GM23338 (cell line): ENCODE measurements at regions not wholly inside any gene's neighbourhood (a gene's known extent, or its start where the extent isn't known, plus 50 kb on each side); places are given as distances from the start of the nearest gene placed in this dataset.

ENCODE experiments used
- ATAC-seq: fragments of 200-7000 bp; cut with Tn5 transposase; 3 replicates; pipeline ENCODE4 v1.9.1; 2020
- DNase-seq: peaks from one replicate; pipeline ENCODE4 v3.0.0-alpha.2; 2015; ENCODE audit warnings: low spot score
- H2AFZ ChIP-seq: fragments of 200-600 bp; sonication (generic); 2 replicates; pipeline ENCODE4 v1.8.0; 2016; ENCODE audit warnings: antibody characterized with exemption, mild to moderate bottlenecking, moderate library complexity
- H3F3A ChIP-seq: fragments of 200-600 bp; sonication (generic); replicated peaks from 2 replicates; pipeline ENCODE4 v1.8.0; 2017; ENCODE audit warnings: antibody characterized with exemption, mixed run types, low read depth
- H3K27ac ChIP-seq: fragments of 200-600 bp; sonication (generic); 2 replicates; pipeline ENCODE4 v1.6.1; 2016; ENCODE audit warnings: low read depth
- H3K27me3 ChIP-seq: fragments of 200-600 bp; sonication (generic); 2 replicates; pipeline ENCODE4 v1.8.0; 2016; ENCODE audit warnings: mild to moderate bottlenecking, mixed run types, moderate library complexity; ENCODE audit not compliant: insufficient read depth
- H3K36me3 ChIP-seq: fragments of 200-600 bp; sonication (generic); 2 replicates; pipeline ENCODE4 v1.8.0; 2016; ENCODE audit warnings: mild to moderate bottlenecking; ENCODE audit not compliant: insufficient read depth
- H3K4me1 ChIP-seq: fragments of 200-600 bp; sonication (generic); 2 replicates; pipeline ENCODE4 v1.8.0; 2016; ENCODE audit warnings: mild to moderate bottlenecking, moderate library complexity; ENCODE audit not compliant: insufficient read depth
- H3K4me2 ChIP-seq: fragments of 200-600 bp; sonication (generic); 2 replicates; pipeline ENCODE4 v1.7.1; 2017; ENCODE audit warnings: mixed run types
- H3K4me3 ChIP-seq: fragments of 200-600 bp; sonication (generic); 2 replicates; pipeline ENCODE4 v1.6.1; 2016; ENCODE audit warnings: mixed run types
- H3K79me2 ChIP-seq: fragments of 200-600 bp; sonication (generic); replicated peaks from 2 replicates; pipeline ENCODE4 v1.8.0; 2017; ENCODE audit warnings: mild to moderate bottlenecking; ENCODE audit not compliant: insufficient read depth
- H3K9me2 ChIP-seq: fragments of 200-600 bp; sonication (generic); 2 replicates; pipeline ENCODE4 v1.8.0; 2017; ENCODE audit not compliant: insufficient read depth
- H4K20me1 ChIP-seq: fragments of 200-600 bp; sonication (generic); replicated peaks from 2 replicates; pipeline ENCODE4 v1.8.0; 2017; ENCODE audit warnings: mild to moderate bottlenecking; ENCODE audit not compliant: insufficient read depth
- H3K27ac Mint-ChIP-seq: 2 replicates; pipeline ENCODE4 v1.8.0; 2020; ENCODE audit warnings: inconsistent platforms, mild to moderate bottlenecking, moderate library complexity, mixed read lengths
- H3K27me3 Mint-ChIP-seq: 3 replicates; pipeline ENCODE4 v1.8.0; 2022; ENCODE audit warnings: low read depth, mild to moderate bottlenecking, moderate library complexity, mixed read lengths, inconsistent platforms; ENCODE audit not compliant: insufficient read depth, poor library complexity
- H3K36me3 Mint-ChIP-seq: 3 replicates; pipeline ENCODE4 v1.8.0; 2021; ENCODE audit warnings: low read depth, mild to moderate bottlenecking, inconsistent platforms, moderate library complexity, mixed read lengths
- H3K4me1 Mint-ChIP-seq: 3 replicates; pipeline ENCODE4 v1.8.0; 2020; ENCODE audit warnings: mild to moderate bottlenecking, inconsistent platforms, mixed read lengths
- H3K4me3 Mint-ChIP-seq: 3 replicates; pipeline ENCODE4 v1.8.0; 2021; ENCODE audit warnings: moderate library complexity, mild to moderate bottlenecking, inconsistent platforms, mixed read lengths
- H3K9me3 Mint-ChIP-seq: 3 replicates; pipeline ENCODE4 v1.8.0; 2020; ENCODE audit warnings: moderate library complexity, mild to moderate bottlenecking, inconsistent platforms, mixed read lengths
- CREB1 ChIP-seq: fragments of 250-450 bp; sonication (Bioruptor Pico); IDR thresholded peaks from 2 replicates; pipeline ENCODE4 v1.5.0; 2020; ENCODE audit warnings: low read depth, mild to moderate bottlenecking, moderate library complexity
- EZH2 ChIP-seq: fragments of 200-600 bp; sonication (generic); IDR thresholded peaks from one replicate; pipeline ENCODE4 v1.8.0; 2017; ENCODE audit warnings: antibody characterized with exemption, mild to moderate bottlenecking, low read depth; ENCODE audit not compliant: unreplicated experiment
- EZH2phosphoT487 ChIP-seq: fragments of 200-600 bp; sonication (generic); IDR thresholded peaks from one replicate; pipeline ENCODE4 v1.8.1; 2018; ENCODE audit warnings: antibody characterized with exemption; ENCODE audit not compliant: unreplicated experiment
- JUNB ChIP-seq: IDR thresholded peaks from one replicate; pipeline ENCODE4 v1.6.1; 2016; ENCODE audit warnings: antibody characterized with exemption; ENCODE audit not compliant: unreplicated experiment
- NANOG ChIP-seq: IDR thresholded peaks from 2 replicates; pipeline ENCODE4 v1.6.1; 2016; ENCODE audit warnings: antibody characterized with exemption, borderline replicate concordance
- POLR2AphosphoS5 ChIP-seq: IDR thresholded peaks from 2 replicates; pipeline ENCODE4 v1.6.1; 2016; ENCODE audit warnings: antibody characterized with exemption, low read depth
- STAT1 ChIP-seq: IDR thresholded peaks from one replicate; pipeline ENCODE4 v1.6.1; 2016; ENCODE audit warnings: antibody characterized with exemption; ENCODE audit not compliant: unreplicated experiment
- ZNF114 ChIP-seq: fragments of 250-450 bp; sonication (Bioruptor Pico); IDR thresholded peaks from 2 replicates; pipeline ENCODE4 v1.5.0; 2020; ENCODE audit warnings: mild to moderate bottlenecking, moderate library complexity
- ZNF331 ChIP-seq: fragments of 250-450 bp; sonication (Bioruptor Pico); IDR thresholded peaks from 2 replicates; pipeline ENCODE4 v1.5.0; 2020; ENCODE audit warnings: low read depth, mild to moderate bottlenecking, moderate library complexity
- TF ChIP-seq, protein P1 (sequence below), 2 experiments: fragments of 200-600 bp in 1 of 2; sonication (generic) in 1 of 2; conservative IDR thresholded peaks; 2 replicates each; pipeline versions ENCODE4 v1.5.1 to v1.6.1; 2016 to 2017; ENCODE audit warnings: antibody characterized with exemption in 2 of 2, low read depth in 2 of 2, mild to moderate bottlenecking in 2 of 2, moderate library complexity in 1 of 2
- TF ChIP-seq, protein P2 (sequence below): fragments of 250-450 bp; sonication (Bioruptor Pico); IDR thresholded peaks from 2 replicates; pipeline ENCODE4 v1.5.0; 2020; ENCODE audit warnings: mild to moderate bottlenecking, moderate library complexity
- TF ChIP-seq, protein P3 (sequence below): IDR thresholded peaks from 2 replicates; pipeline ENCODE4 v1.6.1; 2016; ENCODE audit warnings: antibody characterized with exemption

DNA sequence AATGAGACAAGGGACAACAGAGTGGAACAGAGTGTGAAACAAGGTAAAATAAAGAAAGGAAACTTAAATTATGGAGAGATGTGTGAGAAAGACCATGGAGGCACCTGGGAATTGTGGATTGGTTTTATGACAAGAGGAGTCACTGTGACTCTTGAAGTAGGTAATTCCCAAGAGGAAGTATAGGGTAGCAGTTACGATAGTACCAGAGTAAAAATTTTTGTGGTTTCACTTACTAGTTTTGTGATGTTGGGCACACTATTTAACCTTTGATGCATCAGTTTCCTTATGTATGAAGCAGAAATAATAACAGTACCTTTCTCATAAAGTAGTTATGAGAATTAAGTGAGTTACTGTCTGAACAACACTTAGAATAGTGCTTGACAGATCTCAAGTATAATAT, 267.9 kb upstream of the DPYD start:
- TF ChIP-seq JUNB (no peak), POLR2AphosphoS5 (no peak), ZNF114 (CRISPR knock-in tag) (no peak), NANOG (no peak), EZH2 (no peak), CREB1 (no peak), ZNF331 (no peak), EZH2phosphoT487 (no peak), STAT1 (no peak)
- TF ChIP-seq, protein P1, sequence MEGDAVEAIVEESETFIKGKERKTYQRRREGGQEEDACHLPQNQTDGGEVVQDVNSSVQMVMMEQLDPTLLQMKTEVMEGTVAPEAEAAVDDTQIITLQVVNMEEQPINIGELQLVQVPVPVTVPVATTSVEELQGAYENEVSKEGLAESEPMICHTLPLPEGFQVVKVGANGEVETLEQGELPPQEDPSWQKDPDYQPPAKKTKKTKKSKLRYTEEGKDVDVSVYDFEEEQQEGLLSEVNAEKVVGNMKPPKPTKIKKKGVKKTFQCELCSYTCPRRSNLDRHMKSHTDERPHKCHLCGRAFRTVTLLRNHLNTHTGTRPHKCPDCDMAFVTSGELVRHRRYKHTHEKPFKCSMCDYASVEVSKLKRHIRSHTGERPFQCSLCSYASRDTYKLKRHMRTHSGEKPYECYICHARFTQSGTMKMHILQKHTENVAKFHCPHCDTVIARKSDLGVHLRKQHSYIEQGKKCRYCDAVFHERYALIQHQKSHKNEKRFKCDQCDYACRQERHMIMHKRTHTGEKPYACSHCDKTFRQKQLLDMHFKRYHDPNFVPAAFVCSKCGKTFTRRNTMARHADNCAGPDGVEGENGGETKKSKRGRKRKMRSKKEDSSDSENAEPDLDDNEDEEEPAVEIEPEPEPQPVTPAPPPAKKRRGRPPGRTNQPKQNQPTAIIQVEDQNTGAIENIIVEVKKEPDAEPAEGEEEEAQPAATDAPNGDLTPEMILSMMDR (conservative IDR thresholded peaks at IDR 0.05; ENCODE audit: low read depth in 2 of 2): no peak
- TF ChIP-seq, protein P2, sequence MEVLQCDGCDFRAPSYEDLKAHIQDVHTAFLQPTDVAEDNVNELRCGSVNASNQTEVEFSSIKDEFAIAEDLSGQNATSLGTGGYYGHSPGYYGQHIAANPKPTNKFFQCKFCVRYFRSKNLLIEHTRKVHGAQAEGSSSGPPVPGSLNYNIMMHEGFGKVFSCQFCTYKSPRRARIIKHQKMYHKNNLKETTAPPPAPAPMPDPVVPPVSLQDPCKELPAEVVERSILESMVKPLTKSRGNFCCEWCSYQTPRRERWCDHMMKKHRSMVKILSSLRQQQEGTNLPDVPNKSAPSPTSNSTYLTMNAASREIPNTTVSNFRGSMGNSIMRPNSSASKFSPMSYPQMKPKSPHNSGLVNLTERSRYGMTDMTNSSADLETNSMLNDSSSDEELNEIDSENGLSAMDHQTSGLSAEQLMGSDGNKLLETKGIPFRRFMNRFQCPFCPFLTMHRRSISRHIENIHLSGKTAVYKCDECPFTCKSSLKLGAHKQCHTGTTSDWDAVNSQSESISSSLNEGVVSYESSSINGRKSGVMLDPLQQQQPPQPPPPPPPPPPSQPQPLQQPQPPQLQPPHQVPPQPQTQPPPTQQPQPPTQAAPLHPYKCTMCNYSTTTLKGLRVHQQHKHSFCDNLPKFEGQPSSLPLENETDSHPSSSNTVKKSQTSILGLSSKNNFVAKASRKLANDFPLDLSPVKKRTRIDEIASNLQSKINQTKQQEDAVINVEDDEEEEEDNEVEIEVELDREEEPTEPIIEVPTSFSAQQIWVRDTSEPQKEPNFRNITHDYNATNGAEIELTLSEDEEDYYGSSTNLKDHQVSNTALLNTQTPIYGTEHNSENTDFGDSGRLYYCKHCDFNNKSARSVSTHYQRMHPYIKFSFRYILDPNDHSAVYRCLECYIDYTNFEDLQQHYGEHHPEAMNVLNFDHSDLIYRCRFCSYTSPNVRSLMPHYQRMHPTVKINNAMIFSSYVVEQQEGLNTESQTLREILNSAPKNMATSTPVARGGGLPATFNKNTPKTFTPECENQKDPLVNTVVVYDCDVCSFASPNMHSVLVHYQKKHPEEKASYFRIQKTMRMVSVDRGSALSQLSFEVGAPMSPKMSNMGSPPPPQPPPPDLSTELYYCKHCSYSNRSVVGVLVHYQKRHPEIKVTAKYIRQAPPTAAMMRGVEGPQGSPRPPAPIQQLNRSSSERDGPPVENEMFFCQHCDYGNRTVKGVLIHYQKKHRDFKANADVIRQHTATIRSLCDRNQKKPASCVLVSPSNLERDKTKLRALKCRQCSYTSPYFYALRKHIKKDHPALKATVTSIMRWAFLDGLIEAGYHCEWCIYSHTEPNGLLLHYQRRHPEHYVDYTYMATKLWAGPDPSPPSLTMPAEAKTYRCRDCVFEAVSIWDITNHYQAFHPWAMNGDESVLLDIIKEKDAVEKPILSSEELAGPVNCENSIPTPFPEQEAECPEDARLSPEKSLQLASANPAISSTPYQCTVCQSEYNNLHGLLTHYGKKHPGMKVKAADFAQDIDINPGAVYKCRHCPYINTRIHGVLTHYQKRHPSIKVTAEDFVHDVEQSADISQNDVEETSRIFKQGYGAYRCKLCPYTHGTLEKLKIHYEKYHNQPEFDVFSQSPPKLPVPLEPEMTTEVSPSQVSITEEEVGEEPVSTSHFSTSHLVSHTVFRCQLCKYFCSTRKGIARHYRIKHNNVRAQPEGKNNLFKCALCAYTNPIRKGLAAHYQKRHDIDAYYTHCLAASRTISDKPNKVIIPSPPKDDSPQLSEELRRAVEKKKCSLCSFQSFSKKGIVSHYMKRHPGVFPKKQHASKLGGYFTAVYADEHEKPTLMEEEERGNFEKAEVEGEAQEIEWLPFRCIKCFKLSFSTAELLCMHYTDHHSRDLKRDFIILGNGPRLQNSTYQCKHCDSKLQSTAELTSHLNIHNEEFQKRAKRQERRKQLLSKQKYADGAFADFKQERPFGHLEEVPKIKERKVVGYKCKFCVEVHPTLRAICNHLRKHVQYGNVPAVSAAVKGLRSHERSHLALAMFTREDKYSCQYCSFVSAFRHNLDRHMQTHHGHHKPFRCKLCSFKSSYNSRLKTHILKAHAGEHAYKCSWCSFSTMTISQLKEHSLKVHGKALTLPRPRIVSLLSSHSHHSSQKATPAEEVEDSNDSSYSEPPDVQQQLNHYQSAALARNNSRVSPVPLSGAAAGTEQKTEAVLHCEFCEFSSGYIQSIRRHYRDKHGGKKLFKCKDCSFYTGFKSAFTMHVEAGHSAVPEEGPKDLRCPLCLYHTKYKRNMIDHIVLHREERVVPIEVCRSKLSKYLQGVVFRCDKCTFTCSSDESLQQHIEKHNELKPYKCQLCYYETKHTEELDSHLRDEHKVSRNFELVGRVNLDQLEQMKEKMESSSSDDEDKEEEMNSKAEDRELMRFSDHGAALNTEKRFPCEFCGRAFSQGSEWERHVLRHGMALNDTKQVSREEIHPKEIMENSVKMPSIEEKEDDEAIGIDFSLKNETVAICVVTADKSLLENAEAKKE: no peak
- TF ChIP-seq, protein P3, sequence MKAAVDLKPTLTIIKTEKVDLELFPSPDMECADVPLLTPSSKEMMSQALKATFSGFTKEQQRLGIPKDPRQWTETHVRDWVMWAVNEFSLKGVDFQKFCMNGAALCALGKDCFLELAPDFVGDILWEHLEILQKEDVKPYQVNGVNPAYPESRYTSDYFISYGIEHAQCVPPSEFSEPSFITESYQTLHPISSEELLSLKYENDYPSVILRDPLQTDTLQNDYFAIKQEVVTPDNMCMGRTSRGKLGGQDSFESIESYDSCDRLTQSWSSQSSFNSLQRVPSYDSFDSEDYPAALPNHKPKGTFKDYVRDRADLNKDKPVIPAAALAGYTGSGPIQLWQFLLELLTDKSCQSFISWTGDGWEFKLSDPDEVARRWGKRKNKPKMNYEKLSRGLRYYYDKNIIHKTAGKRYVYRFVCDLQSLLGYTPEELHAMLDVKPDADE: no peak
- H3K9me3 Mint-ChIP-seq: no peaks in the 10 kb centered on the region
- Histone ChIP-seq H2AFZ (no peak overlapping the region), H3K27me3 (no peaks in the 10 kb centered on the region), H3K9me2 (no peaks in the 10 kb centered on the region), H3K27ac (no peak overlapping the region), H3K4me3 (no peak overlapping the region), H4K20me1 (no peaks in the 10 kb centered on the region), H3K4me2 (no peak overlapping the region), H3F3A (no peaks in the 10 kb centered on the region), H3K4me1 (no peaks in the 10 kb centered on the region), H3K79me2 (no peaks in the 10 kb centered on the region), H3K36me3 (no peaks in the 10 kb centered on the region)
- H3K27me3 Mint-ChIP-seq: no peaks in the 10 kb centered on the region
- ATAC-seq (no peak), DNase-seq (no peak)
- no peaks in the 10 kb centered on the region for H3K4me1 Mint-ChIP-seq
- no peaks in the 10 kb centered on the region for H3K36me3 Mint-ChIP-seq
- no peak overlapping the region for H3K27ac Mint-ChIP-seq
- H3K4me3 Mint-ChIP-seq: no peak overlapping the region
